Trophoblast cell (in vitro differentiated cells and primary cell): ENCODE measurements at regions not wholly inside any gene's neighbourhood (a gene's known extent, or its start where the extent isn't known, plus 50 kb on each side); places are given as distances from the start of the nearest gene placed in this dataset.
"Not testable (repeated sequence)": the region's sequence is repeated elsewhere in the genome, so short reads cannot be mapped to it uniquely, and the experiment has no call there.

Source experiments
- DNase-seq, 2 donors: peaks; one replicate each; pipeline ENCODE4 v3.0.0-alpha.2; 2016
- H2AFZ ChIP-seq: 2 replicates; pipeline ENCODE4 v1.6.1; 2013; ENCODE audit warnings: low read length, moderate library complexity, mild to moderate bottlenecking; ENCODE audit not compliant: insufficient read depth, poor library complexity
- H2AK5ac ChIP-seq: 2 replicates; pipeline ENCODE4 v1.6.1; 2013; ENCODE audit warnings: mild to moderate bottlenecking, low read length
- H2BK120ac ChIP-seq: 2 replicates; pipeline ENCODE4 v1.6.1; 2013; ENCODE audit warnings: low read length, mild to moderate bottlenecking, moderate library complexity; ENCODE audit not compliant: insufficient read depth, poor library complexity
- H2BK12ac ChIP-seq: 2 replicates; pipeline ENCODE4 v1.6.1; 2013; ENCODE audit warnings: mild to moderate bottlenecking, low read length, moderate library complexity
- H2BK5ac ChIP-seq: 2 replicates; pipeline ENCODE4 v1.6.1; 2013; ENCODE audit warnings: low read length, low read depth, moderate library complexity, mild to moderate bottlenecking; ENCODE audit not compliant: poor library complexity
- H3K14ac ChIP-seq: 2 replicates; pipeline ENCODE4 v1.6.1; 2013; ENCODE audit warnings: mild to moderate bottlenecking, low read length
- H3K18ac ChIP-seq: 2 replicates; pipeline ENCODE4 v1.6.1; 2013; ENCODE audit warnings: mild to moderate bottlenecking, low read length
- H3K23ac ChIP-seq: 2 replicates; pipeline ENCODE4 v1.6.1; 2013; ENCODE audit warnings: low read length
- H3K27ac ChIP-seq: 2 replicates; pipeline ENCODE4 v1.5.1; 2013; ENCODE audit warnings: low read depth, mild to moderate bottlenecking, inconsistent platforms, low read length, moderate library complexity
- H3K27me3 ChIP-seq: 2 replicates; pipeline ENCODE4 v1.6.1; 2013; ENCODE audit warnings: inconsistent platforms, mild to moderate bottlenecking, low read length, moderate library complexity; ENCODE audit not compliant: insufficient read depth
- H3K36me3 ChIP-seq, 2 experiments: 1 replicate in 1 of 2; 2 replicates in 1 of 2; pipeline ENCODE4 v1.6.1; 2013; ENCODE audit warnings: low read length in 2 of 2, mild to moderate bottlenecking in 2 of 2, moderate library complexity in 1 of 2; ENCODE audit not compliant: insufficient read depth in 2 of 2, control insufficient read depth in 1 of 2
- H3K4ac ChIP-seq: 2 replicates; pipeline ENCODE4 v1.6.1; 2013; ENCODE audit warnings: low read depth, mild to moderate bottlenecking, low read length, moderate library complexity
- H3K4me1 ChIP-seq, 2 experiments: 1 replicate in 1 of 2; 2 replicates in 1 of 2; pipeline ENCODE4 v1.6.1; 2013; ENCODE audit warnings: low read length in 2 of 2, mild to moderate bottlenecking in 2 of 2, moderate library complexity in 1 of 2; ENCODE audit not compliant: insufficient read depth in 2 of 2, control insufficient read depth in 1 of 2
- H3K4me2 ChIP-seq: 2 replicates; pipeline ENCODE4 v1.6.1; 2013; ENCODE audit warnings: inconsistent platforms, mild to moderate bottlenecking, low read length, moderate library complexity
- H3K4me3 ChIP-seq: 2 replicates; pipeline ENCODE4 v1.5.1; 2013; ENCODE audit warnings: mild to moderate bottlenecking, low read depth, low read length, inconsistent platforms
- H3K79me1 ChIP-seq: one replicate; pipeline ENCODE4 v1.6.1; 2013; ENCODE audit warnings: low read length
- H3K79me2 ChIP-seq: 2 replicates; pipeline ENCODE4 v1.6.1; 2013; ENCODE audit warnings: low read length, mild to moderate bottlenecking; ENCODE audit not compliant: control insufficient read depth, insufficient read depth, poor library complexity
- H3K9ac ChIP-seq: 2 replicates; pipeline ENCODE4 v1.6.1; 2013; ENCODE audit warnings: mild to moderate bottlenecking, low read length
- H3K9me3 ChIP-seq: 2 replicates; pipeline ENCODE4 v1.6.1; 2013; ENCODE audit warnings: low read depth, mild to moderate bottlenecking, control low read depth, inconsistent platforms, low read length; ENCODE audit not compliant: insufficient read depth
- H4K12ac ChIP-seq: 2 replicates; pipeline ENCODE4 v1.6.1; 2013; ENCODE audit warnings: low read depth, mild to moderate bottlenecking, low read length, moderate library complexity
- H4K8ac ChIP-seq: 2 replicates; pipeline ENCODE4 v1.6.1; 2013; ENCODE audit warnings: low read depth, mild to moderate bottlenecking, low read length, moderate library complexity
- H4K91ac ChIP-seq: one replicate; pipeline ENCODE4 v1.6.1; 2013; ENCODE audit warnings: low read depth, mild to moderate bottlenecking, low read length, moderate library complexity
- WGBS: extraction: QIAGEN DNeasy Blood & Tissue Kit; methylation state at CpG from one replicate; pipeline ENCODE4 v1.1.7; 2013; ENCODE audit warnings: missing lambda C conversion rate; ENCODE audit not compliant: insufficient read length, insufficient coverage; ENCODE audit errors: extremely low coverage; 5-methylcytosine and 5-hydroxymethylcytosine counted together

- no peak overlapping the region for H3K18ac ChIP-seq
- H2BK5ac ChIP-seq: no peak overlapping the region
- no peaks in the 10 kb centered on the region for H3K9me3 ChIP-seq
- no peak overlapping the region for H2BK12ac ChIP-seq
- no peak overlapping the region for H3K4ac ChIP-seq
- H3K14ac ChIP-seq: no peak overlapping the region
- H4K12ac ChIP-seq: no peak overlapping the region
- H3K4me1 ChIP-seq: no peaks in the 10 kb centered on the region
- no peaks in the 10 kb centered on the region for H3K79me2 ChIP-seq
- H2AFZ ChIP-seq: no peak overlapping the region
- no CpG with 5 or more reads among the region's 2 CpGs for WGBS
- no peak overlapping the region for H3K9ac ChIP-seq
- H3K23ac ChIP-seq: no peak overlapping the region
- no peaks in the 10 kb centered on the region for H3K79me1 ChIP-seq
- no peak overlapping the region for H4K91ac ChIP-seq
- H3K36me3 ChIP-seq: no peaks in the 10 kb centered on the region
- H2AK5ac ChIP-seq: no peak overlapping the region
- no peak overlapping the region for H3K4me2 ChIP-seq
- no peaks in the 10 kb centered on the region for H3K27me3 ChIP-seq
- no peak for DNase-seq
- no peak overlapping the region for H3K4me3 ChIP-seq
- no peak overlapping the region for H3K27ac ChIP-seq
- H2BK120ac ChIP-seq: no peak overlapping the region
- no peak overlapping the region for H4K8ac ChIP-seq
Observed at GRCh38 chr4:188976644-188977115, 837.4 kb downstream of the TRIML1 start.

GRCh38 chr4:188977232-188977631, 838.0 kb downstream of the TRIML1 start:
- not testable (repeated sequence) for H3K4me1 ChIP-seq, H4K12ac ChIP-seq, H3K4me2 ChIP-seq, H3K36me3 ChIP-seq, H2BK12ac ChIP-seq, H3K9me3 ChIP-seq, H3K27me3 ChIP-seq, H2BK5ac ChIP-seq, H4K8ac ChIP-seq, H3K4me3 ChIP-seq, H3K23ac ChIP-seq, DNase-seq, H2AK5ac ChIP-seq, H3K9ac ChIP-seq, H3K4ac ChIP-seq, H3K18ac ChIP-seq, H4K91ac ChIP-seq, H3K14ac ChIP-seq, H2AFZ ChIP-seq, H3K27ac ChIP-seq, H3K79me1 ChIP-seq, H2BK120ac ChIP-seq, H3K79me2 ChIP-seq
- WGBS: no CpG with 5 or more reads among the region's 6 CpGs

- H4K91ac ChIP-seq: no peak overlapping the region
- no peak for DNase-seq
- H2AFZ ChIP-seq: no peak overlapping the region
- H2BK120ac ChIP-seq: no peak overlapping the region
- H3K9ac ChIP-seq: no peak overlapping the region
- H3K27me3 ChIP-seq: no peaks in the 10 kb centered on the region
- H4K8ac ChIP-seq: no peak overlapping the region
- H3K36me3 ChIP-seq: no peaks in the 10 kb centered on the region
- no peak overlapping the region for H3K4ac ChIP-seq
- no peak overlapping the region for H3K4me3 ChIP-seq
- no peaks in the 10 kb centered on the region for H3K9me3 ChIP-seq
- no peaks in the 10 kb centered on the region for H3K4me1 ChIP-seq
- no peak overlapping the region for H2AK5ac ChIP-seq
- H2BK5ac ChIP-seq: no peak overlapping the region
- H3K4me2 ChIP-seq: no peak overlapping the region
- H4K12ac ChIP-seq: no peak overlapping the region
- no peaks in the 10 kb centered on the region for H3K79me2 ChIP-seq
- H3K23ac ChIP-seq: no peak overlapping the region
- no peak overlapping the region for H3K14ac ChIP-seq
- no peak overlapping the region for H3K18ac ChIP-seq
- no peaks in the 10 kb centered on the region for H3K79me1 ChIP-seq
- H2BK12ac ChIP-seq: no peak overlapping the region
- no CpG with 5 or more reads among the region's 1 CpG for WGBS
- H3K27ac ChIP-seq: no peak overlapping the region
Observed at GRCh38 chr4:188984518-188984917, 845.3 kb downstream of the TRIML1 start.

GRCh38 chr4:188986271-188986689, 847.0 kb downstream of the TRIML1 start:
- no peak overlapping the region for H2BK12ac ChIP-seq
- H2BK5ac ChIP-seq: no peak overlapping the region
- no peaks in the 10 kb centered on the region for H3K36me3 ChIP-seq
- H3K27me3 ChIP-seq: no peaks in the 10 kb centered on the region
- H3K18ac ChIP-seq: no peak overlapping the region
- H3K9ac ChIP-seq: no peak overlapping the region
- H3K4me2 ChIP-seq: no peak overlapping the region
- no peak overlapping the region for H4K91ac ChIP-seq
- H3K27ac ChIP-seq: no peak overlapping the region
- H3K4me3 ChIP-seq: no peak overlapping the region
- no peak overlapping the region for H4K8ac ChIP-seq
- H3K79me2 ChIP-seq: no peaks in the 10 kb centered on the region
- no peak overlapping the region for H2AFZ ChIP-seq
- no CpG with 5 or more reads among the region's 2 CpGs for WGBS
- no peaks in the 10 kb centered on the region for H3K79me1 ChIP-seq
- H4K12ac ChIP-seq: no peak overlapping the region
- DNase-seq: peak in 1 of 2 donors; percentile 3
- H3K9me3 ChIP-seq: no peaks in the 10 kb centered on the region
- H3K4ac ChIP-seq: no peak overlapping the region
- H2BK120ac ChIP-seq: no peak overlapping the region
- no peak overlapping the region for H3K14ac ChIP-seq
- H3K23ac ChIP-seq: no peak overlapping the region
- H2AK5ac ChIP-seq: no peak overlapping the region
- H3K4me1 ChIP-seq: no peaks in the 10 kb centered on the region
